HG03135 (cell line): ENCODE measurements at regions not wholly inside any gene's neighbourhood (a gene's known extent, or its start where the extent isn't known, plus 50 kb on each side); places are given as distances from the start of the nearest gene placed in this dataset.

Experiments used
- ATAC-seq: cut with Tn5 transposase; IDR thresholded peaks from one replicate; pipeline ENCODE4 v1.9.1; 2021; ENCODE audit warnings: mild to moderate bottlenecking, moderate library complexity; ENCODE audit not compliant: unreplicated experiment

DNA sequence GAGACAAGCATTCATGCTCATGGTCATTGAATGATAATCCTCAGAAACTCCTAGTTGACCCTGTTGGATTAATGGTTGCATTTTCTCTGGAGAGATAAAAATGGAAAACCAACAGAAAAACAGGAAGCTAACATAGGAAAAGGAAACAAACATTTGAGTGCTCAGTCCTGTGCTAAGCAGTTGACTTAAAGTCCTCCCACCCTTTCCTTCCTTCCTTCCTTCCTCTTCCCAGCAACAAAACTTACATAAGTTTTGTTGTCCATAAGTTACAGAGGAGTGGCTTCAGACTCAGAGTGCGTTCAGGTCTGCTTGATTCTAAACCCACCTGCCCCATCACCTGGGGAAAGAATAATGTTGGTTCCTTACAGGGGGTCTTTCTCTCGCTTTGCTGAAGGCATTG is 163.8 kb upstream of the RGMA start:
- ATAC-seq: no peak

DNA sequence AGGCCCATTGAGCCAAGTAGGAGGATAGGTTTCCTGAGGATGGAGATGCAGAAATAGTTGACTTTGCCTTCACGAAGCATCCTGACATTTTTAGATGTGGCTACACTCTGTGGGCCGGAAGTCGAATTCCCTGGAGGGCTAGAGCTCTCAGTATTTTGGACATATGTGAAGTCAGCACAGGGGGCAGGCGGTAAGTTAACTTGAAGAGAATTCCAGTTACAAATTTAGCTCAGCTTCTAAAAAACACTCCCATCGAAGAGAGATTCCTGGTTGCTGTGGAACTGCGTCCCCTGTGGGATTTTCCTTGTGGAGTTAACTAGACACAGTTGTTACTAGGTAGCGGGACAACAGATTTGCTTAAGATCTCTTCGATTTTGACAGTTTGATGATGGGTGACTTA is 161.9 kb upstream of the RGMA start:
- ATAC-seq: no peak

GRCh38 chr15:93250209-93250608 is 161.2 kb upstream of the RGMA start:
- no peak for ATAC-seq

DNA sequence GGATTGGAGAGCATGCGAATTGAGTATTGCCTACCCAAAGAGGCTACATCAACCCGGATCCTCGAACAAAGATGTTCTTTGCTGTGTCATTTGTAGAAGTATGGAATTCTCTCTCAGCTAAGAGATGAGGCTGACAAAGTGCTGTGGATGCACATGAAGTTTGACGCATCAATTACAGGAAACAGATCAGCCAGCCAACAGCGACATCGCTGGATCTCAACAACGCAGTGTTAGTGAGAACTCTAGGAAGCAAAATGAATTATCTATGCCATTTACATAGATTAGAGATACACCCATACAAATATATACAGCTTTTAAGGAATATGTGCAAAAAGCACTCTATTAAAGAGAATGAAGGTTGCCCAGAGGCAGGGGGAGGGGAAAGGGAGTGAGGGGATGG is 160.6 kb upstream of the RGMA start:
- no peak for ATAC-seq

DNA sequence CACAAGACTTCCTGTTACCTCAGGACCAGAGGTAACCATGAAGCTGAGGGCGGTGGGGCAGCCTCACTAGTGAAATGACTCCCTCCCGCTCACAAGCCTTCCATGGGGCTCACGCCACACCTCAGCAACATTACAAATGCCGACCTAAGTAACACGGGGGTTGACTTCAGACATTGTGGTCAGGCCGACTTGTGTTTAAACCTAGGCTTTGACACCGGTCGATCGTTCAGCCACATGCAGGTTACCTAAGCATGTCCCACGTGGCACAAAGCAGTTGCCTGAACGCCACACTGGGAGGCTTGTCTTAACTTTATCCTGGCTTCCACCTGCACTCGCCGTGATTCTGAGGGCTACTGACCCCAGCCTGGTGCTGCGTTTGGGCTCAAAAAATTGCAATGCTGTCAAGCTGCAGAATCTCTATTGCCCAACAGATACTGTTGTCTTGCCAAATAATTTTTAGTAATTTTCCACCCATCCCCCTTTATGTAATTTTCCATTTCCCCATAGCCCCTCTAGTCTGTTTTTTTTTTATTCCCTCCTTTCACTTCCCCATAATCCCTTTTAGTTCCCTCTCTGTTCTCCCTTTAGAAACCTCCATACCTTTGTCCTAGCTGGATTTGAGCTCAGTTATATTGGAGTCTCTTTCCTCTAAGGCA is 158.6 kb upstream of the RGMA start:
- ATAC-seq: no peak

DNA sequence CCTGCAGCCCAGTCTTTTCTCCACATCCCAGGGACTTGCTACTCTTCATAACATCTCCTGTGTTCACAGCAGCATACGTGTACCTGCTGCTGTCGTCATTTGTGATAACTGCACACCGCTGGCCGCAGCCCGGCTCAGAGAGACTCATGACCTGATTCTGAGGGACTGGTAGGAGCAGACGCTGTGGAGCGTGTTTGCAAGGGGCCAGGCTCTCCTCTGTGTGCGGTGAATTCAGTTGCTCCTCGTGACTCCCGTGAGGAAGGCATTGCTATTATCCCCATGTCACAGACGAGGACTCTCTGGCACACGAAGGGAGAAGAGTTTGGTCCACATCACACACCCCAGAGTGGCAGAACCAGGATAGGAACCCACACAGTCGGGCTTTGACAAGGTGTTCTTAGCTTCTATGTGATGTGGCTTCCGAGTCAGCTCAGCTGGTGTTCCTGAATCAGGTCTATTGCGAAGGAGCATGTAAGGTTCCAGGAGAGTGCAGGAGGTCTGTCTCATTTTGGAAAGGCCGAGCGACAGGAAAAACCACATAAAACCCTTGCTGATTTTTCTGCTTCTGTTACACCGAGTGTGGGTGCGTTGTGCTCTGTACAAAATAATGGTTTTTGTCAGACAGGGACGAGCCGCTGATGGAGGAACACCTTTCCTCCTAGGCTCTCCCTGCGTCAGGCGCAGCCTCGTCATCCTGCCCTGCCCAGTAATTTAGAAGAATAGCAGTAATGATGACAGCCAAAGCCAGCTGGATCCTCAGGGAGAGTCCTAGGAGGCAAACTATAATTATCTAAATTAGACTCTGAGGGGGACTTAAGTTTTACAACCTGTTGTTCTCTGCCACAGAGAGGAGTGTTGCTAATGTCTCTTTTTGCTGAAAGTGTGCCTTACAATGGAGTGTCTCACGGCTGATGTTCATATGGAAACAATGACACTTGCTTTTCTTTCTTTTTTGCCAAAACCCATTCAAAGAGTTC is 157.5 kb upstream of the RGMA start:
- ATAC-seq: no peak

- ATAC-seq: no peak
Measured at GRCh38 chr15:93245661-93246042, 156.6 kb upstream of the RGMA start.

- no peak for ATAC-seq
Measured at GRCh38 chr15:93244696-93245660, 156.0 kb upstream of the RGMA start.

GRCh38 chr15:93243573-93243972 is 154.6 kb upstream of the RGMA start:
- ATAC-seq: no peak

- ATAC-seq: no peak
Measured at GRCh38 chr15:93241696-93242585, 152.9 kb upstream of the RGMA start.

DNA sequence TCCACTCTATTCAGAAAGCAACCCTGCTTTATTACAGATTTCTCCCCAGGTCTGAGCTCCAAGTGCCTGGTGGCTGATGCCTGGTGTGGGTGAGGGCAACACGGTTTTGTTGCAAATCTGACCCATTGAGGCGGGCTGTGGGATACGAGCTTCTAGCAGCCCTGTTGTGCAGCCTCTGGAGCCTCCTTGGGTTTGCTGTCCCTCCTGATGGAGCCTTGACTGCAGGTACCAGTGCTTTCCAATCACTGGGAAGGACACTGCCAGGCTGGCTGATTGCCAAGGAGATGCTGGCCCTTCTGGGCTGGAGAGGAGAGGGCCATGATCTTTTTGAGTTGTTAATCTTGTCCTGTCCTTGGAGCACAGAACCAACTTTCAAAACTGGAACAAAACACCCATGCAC is 151.0 kb upstream of the RGMA start:
- ATAC-seq: no peak

- ATAC-seq: no peak
Measured at GRCh38 chr15:93239591-93239990, 150.6 kb upstream of the RGMA start.

GRCh38 chr15:93238641-93239040 is 149.6 kb upstream of the RGMA start:
- no peak for ATAC-seq

- no peak for ATAC-seq
Measured at GRCh38 chr15:93235926-93236780, 147.1 kb upstream of the RGMA start.

DNA sequence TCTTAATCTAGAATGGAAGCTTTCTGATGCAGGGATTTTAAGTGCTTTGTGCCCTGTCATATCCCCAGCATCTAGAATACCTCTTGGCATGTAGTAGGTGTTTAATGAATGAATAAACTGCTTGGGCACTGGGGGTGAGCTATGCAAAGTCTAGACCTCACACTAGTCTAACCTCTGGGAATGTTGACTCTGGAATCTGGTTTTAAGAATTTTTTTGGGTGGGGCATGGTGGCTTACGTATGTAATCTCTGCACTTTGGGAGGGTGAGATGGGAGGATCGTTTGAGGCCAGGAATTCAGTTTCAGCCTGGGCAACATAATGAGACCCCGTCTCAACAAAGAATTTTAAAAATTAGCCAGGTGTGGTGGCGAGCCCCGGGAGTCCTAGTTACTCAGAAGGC is 146.3 kb upstream of the RGMA start:
- no peak for ATAC-seq

- ATAC-seq: no peak
Measured at GRCh38 chr15:93233710-93234109, 144.7 kb upstream of the RGMA start.

DNA sequence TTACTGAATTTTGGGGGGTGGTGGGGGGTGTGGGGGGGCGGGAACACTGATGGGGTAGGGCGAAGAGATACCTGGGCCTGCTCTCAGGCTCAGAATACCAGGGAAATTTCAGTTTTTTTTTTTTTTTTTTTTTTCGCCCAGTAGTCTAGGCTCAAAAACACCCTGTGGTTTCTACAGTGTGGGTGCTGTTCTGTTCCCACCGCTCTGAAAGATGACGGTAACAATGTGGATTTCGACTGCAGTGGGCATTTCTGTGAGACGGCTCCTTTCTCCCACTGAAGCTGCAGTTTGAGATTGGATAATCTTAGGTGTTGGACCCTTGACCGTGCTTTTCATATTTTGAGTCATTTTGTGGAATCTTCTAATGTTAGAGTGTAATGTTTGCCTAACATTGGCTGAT is 143.8 kb upstream of the RGMA start:
- ATAC-seq: no peak

GRCh38 chr15:93231994-93232393 is 143.0 kb upstream of the RGMA start:
- no peak for ATAC-seq

GRCh38 chr15:93231261-93231925 is 142.4 kb upstream of the RGMA start:
- no peak for ATAC-seq
